Kidney epithelial cell (primary cell): ENCODE measurements at regions not wholly inside any gene's neighbourhood (a gene's known extent, or its start where the extent isn't known, plus 50 kb on each side); places are given as distances from the start of the nearest gene placed in this dataset.

ENCODE experiments used
- DNase-seq: peaks from one replicate; pipeline ENCODE4 v3.0.0-alpha.2; 2010; ENCODE audit warnings: low read depth
- H3K27me3 ChIP-seq: 2 replicates; pipeline ENCODE4 v1.6.0; 2011; ENCODE audit warnings: low read length; ENCODE audit not compliant: control insufficient read depth, insufficient read depth
- H3K36me3 ChIP-seq: 2 replicates; pipeline ENCODE4 v1.5.1; 2011; ENCODE audit warnings: low read length; ENCODE audit not compliant: control insufficient read depth, insufficient read depth
- H3K4me3 ChIP-seq: 2 replicates; pipeline ENCODE4 v1.5.1; 2011; ENCODE audit warnings: low read depth, mild to moderate bottlenecking, control low read depth, low read length
- CTCF ChIP-seq: IDR thresholded peaks from 2 replicates; pipeline ENCODE4 v1.5.1; 2011; ENCODE audit warnings: mild to moderate bottlenecking, moderate library complexity, low read length, control low read depth, inconsistent platforms; ENCODE audit not compliant: insufficient read depth, poor library complexity, severe bottlenecking

DNA sequence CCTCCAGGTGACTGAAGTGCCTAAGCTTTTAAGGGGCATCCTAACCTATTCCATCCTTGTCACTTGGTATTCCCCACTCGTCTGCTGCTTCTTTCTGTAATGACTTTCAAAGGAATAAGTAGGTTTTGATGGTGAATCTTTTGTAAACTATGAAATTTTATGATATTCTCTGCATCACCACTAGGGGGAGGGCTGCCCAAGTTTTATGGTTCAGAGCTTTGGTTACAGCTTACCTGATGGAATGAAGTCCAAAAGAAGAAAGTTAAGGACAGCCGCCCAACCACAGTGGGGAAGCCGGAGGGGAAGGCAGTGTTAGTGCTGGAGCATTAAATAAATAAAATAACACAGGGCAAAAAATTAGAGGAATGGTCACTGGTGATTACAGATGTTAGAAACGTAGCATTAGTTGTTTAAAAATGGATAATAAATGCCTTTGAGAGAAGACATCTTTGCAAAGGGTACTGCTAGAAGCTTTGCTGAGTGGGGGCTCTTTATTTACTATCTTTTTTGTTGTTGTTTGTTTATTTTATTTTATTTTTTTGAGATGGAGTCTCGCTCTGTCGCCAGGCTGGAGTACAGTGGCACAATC is 204.9 kb downstream of the GBA3 start:
- no peak for DNase-seq
- TF ChIP-seq CTCF: peak; percentile 82
- no peak overlapping the region for H3K4me3 ChIP-seq

GRCh38 chr4:22895482-22895881 is 202.7 kb downstream of the GBA3 start:
- DNase-seq: no peak
- Histone ChIP-seq H3K27me3 (no peaks in the 10 kb centered on the region), H3K4me3 (no peak overlapping the region), H3K36me3 (no peaks in the 10 kb centered on the region)
- TF ChIP-seq CTCF: no peak

More for the DNA sequence above, 204.9 kb downstream of the GBA3 start:
- Histone ChIP-seq H3K27me3 (no peaks in the 10 kb centered on the region), H3K36me3 (no peaks in the 10 kb centered on the region)

DNA sequence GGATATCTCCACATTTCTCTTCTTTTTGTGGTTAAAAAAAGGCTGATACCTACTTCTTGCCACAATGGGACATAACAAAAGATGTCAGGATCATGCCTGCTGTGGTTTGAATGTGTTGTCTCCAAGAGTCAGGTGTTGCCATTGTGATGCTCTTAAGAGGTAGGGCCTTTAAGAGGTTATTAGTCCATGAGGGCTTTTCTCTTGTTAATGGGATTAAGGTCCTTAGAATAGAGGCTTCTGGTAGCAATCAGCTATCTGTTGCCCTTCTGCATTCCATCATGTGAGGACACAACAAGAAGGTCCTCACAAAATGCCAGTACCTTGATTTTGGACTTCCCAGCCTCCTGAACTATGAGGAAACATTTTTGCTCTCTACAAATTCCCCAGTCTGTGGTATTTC is 191.4 kb downstream of the GBA3 start:
- Histone ChIP-seq H3K4me3 (no peak overlapping the region), H3K36me3 (no peaks in the 10 kb centered on the region), H3K27me3 (no peaks in the 10 kb centered on the region)
- no peak for DNase-seq
- TF ChIP-seq CTCF: no peak

GRCh38 chr4:22881411-22881810 is 188.7 kb downstream of the GBA3 start:
- Histone ChIP-seq H3K36me3 (no peaks in the 10 kb centered on the region), H3K4me3 (no peak overlapping the region), H3K27me3 (no peaks in the 10 kb centered on the region)
- DNase-seq: no peak
- TF ChIP-seq CTCF: no peak

- H3K36me3 ChIP-seq: no peaks in the 10 kb centered on the region
- no peak for DNase-seq
- H3K4me3 ChIP-seq: no peak overlapping the region
- H3K27me3 ChIP-seq: no peaks in the 10 kb centered on the region
- TF ChIP-seq CTCF: no peak
Observed at GRCh38 chr4:22877486-22878052, 184.8 kb downstream of the GBA3 start.

GRCh38 chr4:22876270-22876669 is 183.5 kb downstream of the GBA3 start:
- no peak overlapping the region for H3K4me3 ChIP-seq
- no peaks in the 10 kb centered on the region for H3K27me3 ChIP-seq
- no peak for TF ChIP-seq CTCF
- DNase-seq: no peak
- H3K36me3 ChIP-seq: no peaks in the 10 kb centered on the region
